Germinal center (tissue), 1 donor: ENCODE measurements at regions not wholly inside any gene's neighbourhood (a gene's known extent, or its start where the extent isn't known, plus 50 kb on each side); places are given as distances from the start of the nearest gene placed in this dataset.

Source experiments
- DNase-seq: peaks from one replicate; pipeline ENCODE4 v3.0.0; 2012; ENCODE audit warnings: mixed read lengths, low spot score

DNA sequence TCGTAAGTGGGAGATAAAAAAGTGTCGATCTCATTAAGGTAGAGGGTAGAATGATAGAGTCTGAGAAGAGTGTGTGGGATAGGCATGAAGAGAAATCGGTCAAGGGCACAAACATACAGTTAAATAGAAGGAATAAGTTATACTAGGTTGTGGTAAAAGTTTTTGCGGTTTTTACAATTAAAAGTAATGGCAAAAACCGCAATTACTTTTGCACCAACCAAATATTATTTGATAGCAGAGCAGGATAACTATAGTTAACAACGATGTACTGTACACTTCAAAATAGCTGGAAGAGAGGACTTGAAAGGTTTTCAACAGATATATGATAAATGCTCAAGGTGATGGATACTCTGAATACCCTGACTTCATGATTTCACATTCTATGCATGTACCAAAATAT, 135.8 kb upstream of the CDH12 start:
- DNase-seq, result no peak

DNA sequence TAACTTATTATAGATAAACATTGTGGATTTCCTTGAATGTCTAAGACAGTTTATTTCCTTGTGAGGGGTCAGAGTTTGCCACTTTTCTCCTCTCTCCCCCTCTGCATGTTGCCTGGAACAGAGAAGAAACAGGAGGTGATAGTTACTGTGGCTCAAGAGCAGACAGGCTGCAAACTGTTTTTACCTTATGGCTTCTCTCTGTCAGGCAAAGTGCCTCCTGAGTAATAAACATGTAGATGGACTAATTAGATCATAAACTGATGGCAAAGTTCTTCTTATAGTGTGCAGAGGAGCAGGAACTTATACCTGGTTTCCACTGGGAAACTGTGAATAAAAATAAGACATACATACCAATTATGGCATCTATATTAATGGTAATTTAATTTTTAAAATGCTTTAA, 133.1 kb upstream of the CDH12 start:
- no peak for DNase-seq

DNA sequence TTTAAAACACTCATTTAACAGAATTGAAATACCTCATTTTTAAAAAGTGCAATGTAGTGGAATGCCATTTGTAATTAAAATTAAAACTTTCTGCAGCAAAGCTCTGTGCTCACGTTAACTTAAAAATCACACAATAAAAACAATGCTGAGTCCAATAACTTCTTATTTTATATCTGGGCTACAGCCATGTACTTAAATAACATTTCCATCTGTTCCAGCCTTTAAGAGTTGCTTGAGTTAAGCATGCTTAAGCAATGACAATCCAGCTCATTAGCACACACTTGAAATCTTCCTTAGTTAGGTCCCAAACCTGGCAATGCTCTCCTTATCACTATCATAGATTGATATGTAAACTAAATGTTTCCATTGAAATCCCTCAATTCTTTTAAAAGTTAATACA, 132.3 kb upstream of the CDH12 start:
- no peak for DNase-seq

DNA sequence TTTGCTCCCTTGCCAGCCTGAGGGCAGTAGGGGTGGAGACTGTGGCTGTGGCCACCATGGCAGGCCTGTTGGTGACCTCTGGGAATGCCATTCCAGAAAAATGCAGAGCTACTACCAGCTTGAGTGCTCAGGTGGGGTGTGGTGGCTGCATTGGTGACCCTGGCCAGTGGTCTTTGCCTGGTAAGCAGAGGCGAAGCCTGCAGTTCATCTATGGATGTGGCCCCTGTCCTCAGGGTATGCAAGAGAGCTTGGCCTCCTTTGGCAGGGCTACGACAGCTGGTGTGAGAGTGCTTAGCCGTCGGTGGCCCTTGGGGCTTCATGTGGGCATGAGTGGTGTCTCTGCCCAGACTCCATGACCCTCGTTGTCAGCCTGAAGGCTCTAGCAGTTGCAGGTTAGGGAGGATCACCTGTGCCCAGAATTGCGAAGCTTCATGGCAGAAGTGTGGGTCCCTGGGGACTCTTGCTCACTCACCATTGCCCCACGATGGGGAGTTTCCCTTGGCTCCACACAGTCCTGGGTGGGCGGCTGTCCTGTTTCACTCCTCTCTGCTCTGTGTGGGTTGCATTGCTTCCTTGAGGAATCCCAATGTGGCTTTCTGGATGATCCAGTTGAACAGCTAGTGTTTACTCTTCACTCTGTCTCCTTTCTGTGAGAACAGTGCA, 117.9 kb upstream of the CDH12 start:
- DNase-seq, result no peak

DNA sequence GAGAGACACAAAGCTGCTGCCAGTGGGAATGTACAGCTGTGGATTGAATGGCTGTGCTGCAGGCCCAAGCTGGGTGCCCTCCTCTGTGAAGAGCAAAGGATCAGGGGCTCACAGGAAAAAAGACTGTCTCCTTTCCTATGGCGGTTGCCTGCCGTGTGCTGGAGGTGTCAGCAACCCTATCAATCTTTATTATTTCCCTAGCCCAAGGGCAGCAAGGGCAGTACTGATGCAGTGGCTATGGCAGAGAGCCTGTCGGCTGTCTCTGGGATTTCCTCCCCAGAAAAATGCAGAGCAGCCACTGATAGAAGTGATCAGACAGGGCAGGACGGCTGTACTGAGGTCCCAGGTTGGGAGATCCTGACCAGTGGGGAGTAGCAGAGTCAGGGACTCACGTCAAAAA, 117.3 kb upstream of the CDH12 start:
- no peak for DNase-seq

DNA sequence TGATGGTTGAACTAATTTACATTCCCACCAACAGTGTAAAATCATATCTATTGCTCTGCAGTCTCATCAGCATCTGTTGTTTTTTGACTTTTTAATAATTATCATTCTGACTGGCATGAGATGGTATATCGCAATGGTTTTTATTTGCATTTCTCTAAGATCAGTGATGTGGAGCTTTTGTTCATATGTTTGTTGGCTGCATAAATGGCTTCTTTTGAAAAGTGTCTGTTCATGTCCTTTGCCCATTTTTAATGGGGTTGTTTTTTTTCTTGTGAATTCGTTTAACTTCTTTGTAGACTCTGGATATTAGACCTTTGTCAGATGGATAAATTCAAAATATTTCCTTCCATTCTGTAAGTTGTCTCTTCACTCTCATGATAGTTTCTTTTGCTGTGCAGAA, 115.2 kb upstream of the CDH12 start:
- DNase-seq, result no peak

DNA sequence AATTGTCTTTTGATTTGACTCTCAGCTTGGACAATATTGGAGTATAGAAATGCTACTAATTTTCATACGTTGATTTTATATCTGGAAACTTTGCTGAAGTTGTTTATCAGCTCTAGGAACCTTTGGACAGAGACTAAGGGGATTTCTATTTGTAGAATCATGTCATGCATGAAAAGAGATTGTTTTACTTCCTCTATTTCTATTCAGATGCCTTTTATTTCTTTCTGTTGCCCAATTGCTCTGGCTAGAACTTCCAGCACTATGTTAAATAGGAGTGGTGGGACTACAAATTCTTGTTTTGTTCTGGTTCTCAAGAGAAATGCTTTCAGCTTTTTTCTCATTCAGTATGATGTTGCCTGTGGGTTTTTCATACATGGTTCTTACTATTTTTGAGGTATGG, 112.8 kb upstream of the CDH12 start:
- DNase-seq, result no peak

- no peak for DNase-seq
These were observed 111.5 kb upstream of the CDH12 start for GRCh38 chr5:22964632-22965031.

GRCh38 chr5:22958462-22959262, 105.5 kb upstream of the CDH12 start:
- DNase-seq, result no peak

DNA sequence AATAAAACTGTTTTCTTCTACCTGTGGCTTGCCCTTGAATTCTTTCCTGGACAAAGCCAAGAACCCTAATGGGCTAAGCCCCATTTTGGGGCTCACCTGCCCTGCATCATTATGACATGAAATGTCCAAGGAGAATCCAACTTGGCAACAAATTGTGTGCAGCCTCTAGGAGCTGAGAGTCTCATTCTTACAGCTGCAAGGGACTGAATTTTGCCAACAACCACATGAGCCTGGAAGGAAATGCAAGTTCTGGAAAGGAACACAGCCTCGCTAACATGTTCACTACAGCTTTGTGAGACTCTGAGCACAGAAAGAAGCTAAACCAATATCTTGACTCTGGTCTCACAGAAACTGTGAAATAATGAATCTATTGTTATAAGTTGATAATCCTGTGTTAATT, 94.8 kb upstream of the CDH12 start:
- DNase-seq, result no peak

DNA sequence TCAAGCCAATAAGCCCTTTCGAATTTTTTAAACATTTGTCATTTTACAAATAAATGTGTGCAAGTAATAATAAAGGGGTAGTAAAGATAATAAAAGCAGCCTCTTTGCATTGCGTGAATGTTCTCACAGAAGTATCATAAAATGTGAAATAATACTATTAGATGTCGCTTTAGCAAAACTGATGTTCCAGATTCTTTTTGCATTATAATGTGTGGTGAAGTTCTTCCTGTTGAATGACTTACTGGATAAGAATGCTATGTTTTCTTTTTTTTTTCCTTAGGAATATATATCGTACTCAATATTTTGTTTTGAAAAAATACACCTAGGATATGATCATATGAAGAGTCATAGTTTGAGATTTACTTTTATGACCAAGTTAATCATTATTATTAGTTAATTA, 85.2 kb upstream of the CDH12 start:
- no peak for DNase-seq

DNA sequence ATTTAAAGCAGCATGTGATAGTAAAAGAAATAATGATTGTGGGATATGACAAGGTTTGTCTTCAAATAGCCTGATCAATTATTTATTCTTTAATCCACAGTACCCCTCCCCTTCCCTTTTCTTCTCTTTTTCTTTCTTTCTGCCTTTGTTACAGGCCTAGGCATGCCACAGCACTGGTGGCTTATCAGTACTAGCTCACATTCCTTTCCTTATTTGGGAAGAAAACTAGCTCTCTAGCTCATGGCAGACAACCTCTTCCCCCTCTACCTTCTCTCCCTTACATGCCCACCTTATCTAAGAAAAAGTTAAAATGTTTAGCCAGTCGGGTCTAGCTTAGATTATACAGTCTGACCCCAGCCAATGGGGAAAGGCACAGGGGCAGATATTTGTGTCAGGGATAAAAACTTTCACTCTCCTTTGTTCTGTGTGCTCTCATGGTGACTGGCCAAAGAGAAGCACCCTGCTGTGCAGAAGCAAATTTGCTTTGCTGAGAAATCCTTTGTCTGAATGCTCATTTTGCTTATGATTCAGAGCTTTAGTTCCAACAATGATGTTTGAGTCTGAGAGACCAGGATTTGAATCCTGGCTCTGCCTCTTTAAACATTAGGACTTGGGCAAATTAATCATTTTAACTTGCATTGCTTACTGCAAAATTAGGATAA, 75.8 kb upstream of the CDH12 start:
- DNase-seq, result no peak

DNA sequence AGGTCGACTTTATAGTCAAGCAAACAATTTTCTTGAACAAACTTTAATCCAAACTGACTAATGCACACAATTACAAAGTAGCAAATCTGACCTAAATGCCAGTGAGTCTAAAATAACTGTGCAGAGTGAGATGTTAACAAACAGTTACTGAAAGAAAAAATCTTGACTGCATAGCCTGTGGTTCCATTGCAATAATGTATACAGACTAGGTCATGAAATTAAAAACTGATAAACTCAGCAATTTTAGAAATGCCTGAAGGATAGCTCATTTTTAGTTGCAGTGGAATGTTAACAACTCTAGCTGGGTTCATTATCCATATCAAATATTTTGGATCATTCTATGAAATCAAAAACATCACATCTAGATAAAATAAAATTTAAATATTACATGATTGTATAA, 73.4 kb upstream of the CDH12 start:
- DNase-seq, result no peak

- DNase-seq, result no peak
These were observed 65.4 kb upstream of the CDH12 start for GRCh38 chr5:22918511-22918910.

GRCh38 chr5:22916393-22916792, 63.2 kb upstream of the CDH12 start:
- DNase-seq, result no peak

DNA sequence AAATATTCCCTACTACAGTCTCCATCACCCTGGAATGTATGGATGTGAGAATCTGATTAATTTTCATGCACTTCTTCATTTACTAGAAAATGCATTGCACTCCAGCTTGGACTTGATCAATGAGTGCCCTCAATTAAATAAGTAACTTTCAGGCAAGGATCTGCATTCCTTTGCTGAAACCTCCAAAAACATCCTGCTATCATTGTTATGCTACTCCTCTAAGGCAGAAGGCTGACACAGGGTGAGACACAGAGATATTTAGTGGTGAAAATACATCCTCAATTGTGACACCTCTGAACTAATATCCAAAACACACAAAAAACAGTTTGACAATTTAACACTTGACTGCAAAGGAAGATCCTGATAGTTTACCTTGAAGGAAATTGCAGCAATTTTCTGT, 57.9 kb upstream of the CDH12 start:
- no peak for DNase-seq

GRCh38 chr5:22910523-22910922, 57.4 kb upstream of the CDH12 start:
- DNase-seq, result no peak

DNA sequence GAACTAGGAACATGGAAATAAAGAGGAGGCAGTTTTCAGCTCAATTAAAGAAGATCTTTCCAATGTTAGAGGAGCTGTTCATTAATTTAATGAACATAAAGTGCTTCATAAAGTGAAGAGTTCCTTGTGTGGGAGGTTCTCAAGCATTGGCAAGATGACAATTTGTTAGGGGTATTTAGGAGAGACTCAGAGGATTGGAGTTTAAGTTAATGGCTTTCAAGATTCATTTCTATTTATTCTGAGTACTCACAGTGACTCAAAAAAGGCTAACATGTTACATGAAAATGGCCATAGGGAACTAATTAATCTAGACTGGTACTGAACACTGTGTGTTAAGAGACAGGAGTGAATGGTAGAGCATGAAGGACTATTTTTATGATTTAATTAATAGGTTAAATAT, 55.4 kb upstream of the CDH12 start:
- DNase-seq, result no peak

GRCh38 chr5:22908129-22908528, 55.0 kb upstream of the CDH12 start:
- DNase-seq, result no peak
